SK-N-MC (cell line): ENCODE measurements at regions not wholly inside any gene's neighbourhood (a gene's known extent, or its start where the extent isn't known, plus 50 kb on each side); places are given as distances from the start of the nearest gene placed in this dataset.
"Not testable (repeated sequence)": the region's sequence is repeated elsewhere in the genome, so short reads cannot be mapped to it uniquely, and the experiment has no call there.

ENCODE experiments used
- EZH2 ChIP-seq: fragments of 200-600 bp; sonication (generic); IDR thresholded peaks from one replicate; pipeline ENCODE4 v1.6.1; 2017; ENCODE audit warnings: antibody characterized with exemption
- POLR2AphosphoS5 ChIP-seq: IDR thresholded peaks from 2 replicates; pipeline ENCODE4 v1.6.1; 2012; ENCODE audit warnings: mild to moderate bottlenecking, low read depth, low read length, borderline replicate concordance

DNA sequence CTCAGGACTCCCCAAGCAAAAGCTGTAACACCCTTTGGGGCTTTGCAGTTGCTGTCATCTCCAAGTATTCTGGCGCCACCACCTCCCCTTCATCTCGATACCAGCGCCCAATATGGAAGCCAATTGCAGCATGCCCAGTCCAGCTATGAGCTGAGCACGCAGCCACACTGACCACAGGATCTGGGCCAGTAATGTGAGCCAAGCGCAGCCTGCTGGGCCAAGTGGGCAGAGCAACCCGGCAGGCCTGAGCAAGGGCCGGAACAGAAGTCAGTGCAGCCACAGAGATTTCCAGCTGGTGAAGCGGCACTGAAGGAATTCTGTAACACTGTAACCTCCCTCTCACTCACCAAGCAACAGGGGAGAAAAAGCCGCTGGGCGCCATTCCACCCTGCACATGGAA is 268.6 kb downstream of the SPATA31A1 start:
- TF ChIP-seq EZH2, POLR2AphosphoS5: not testable (repeated sequence)
